ENCODE measurements at regions not wholly inside any gene's neighbourhood (a gene's known extent, or its start where the extent isn't known, plus 50 kb on each side); places are given as distances from the start of the nearest gene placed in this dataset.

DNA sequence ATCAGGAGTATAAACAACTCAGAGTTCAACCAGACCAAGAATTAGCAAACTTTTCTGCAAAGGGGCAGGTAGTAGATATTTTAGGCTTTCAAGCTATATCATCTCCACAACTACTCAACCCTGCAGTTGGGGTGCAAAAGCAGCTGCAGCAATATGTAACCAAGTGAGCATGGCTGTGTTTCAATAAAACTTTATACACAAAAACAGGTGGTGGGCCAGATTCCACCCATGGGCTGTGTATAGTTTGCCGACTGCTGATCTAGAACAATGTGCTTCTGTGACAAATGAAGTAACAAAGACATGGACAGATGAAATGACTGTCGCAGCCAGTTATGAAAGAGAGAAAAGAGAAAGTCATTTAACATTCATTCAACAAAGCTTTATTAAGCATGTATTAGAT lies 77.1 kb upstream of the DRD2 start:
- Histone ChIP-seq H3K4me2 (ENCODE audit: insufficient read depth in 1 of 2, low read depth in 2 of 2, low read length in 2 of 2) (no peak overlapping the region; a peak in 1 of 4 replicates), H2BK120ac (replicated peaks; ENCODE audit: low read depth, low read length) (no peak overlapping the region), H3K56ac (replicated peaks; ENCODE audit: insufficient read length, low read depth, low read length) (no peak overlapping the region), H2BK20ac (ENCODE audit: low read length) (0 out of 2 replicates have a peak overlapping the region, but pooled peaks have one; percentile 40), H3K4ac (replicated peaks; ENCODE audit: insufficient read length, low read depth, low read length) (no peak overlapping the region), H3K23ac (ENCODE audit: insufficient read length) (no peak overlapping the region), H3K27me3 (replicated peaks in 1 of 4; ENCODE audit: control insufficient read depth in 3 of 4, extremely low read depth in 1 of 4, insufficient read depth in 3 of 4, low read length in 3 of 4) (0 out of 7 replicates have a peak, but pooled peaks cover 0 to under 1% (median 0%) of the 10 kb centered on the region in 4 experiments), H3K27ac (ENCODE audit: low read depth, low read length) (no peak overlapping the region), H2AFZ (ENCODE audit: low read length) (no peak overlapping the region), H3K4me1 (replicated peaks in 1 of 4; ENCODE audit: control insufficient read depth in 3 of 4, insufficient read depth in 4 of 4, low read length in 3 of 4) (peaks cover 0 to 7% (median 5%) of the 10 kb centered on the region in 4 experiments; a peak in 3 of 7 replicates), H2AK5ac (ENCODE audit: low read depth, low read length) (no peak overlapping the region), H3K79me1 (ENCODE audit: low read depth, low read length) (no peaks in the 10 kb centered on the region), H4K8ac (ENCODE audit: extremely low read depth, insufficient read depth, low read length) (no peak overlapping the region), H3K79me2 (ENCODE audit: control insufficient read depth in 1 of 2, insufficient read depth in 2 of 2, low read length in 2 of 2) (no peaks in the 10 kb centered on the region), H2BK5ac (ENCODE audit: low read depth, low read length) (no peak overlapping the region), H4K5ac (ENCODE audit: insufficient read length, low read depth, low read length) (no peak overlapping the region), H3K18ac (ENCODE audit: extremely low read depth, low read length) (no peak overlapping the region), H3K14ac (ENCODE audit: insufficient read length) (no peak overlapping the region), H2BK15ac (ENCODE audit: low read length) (no peak overlapping the region), H3K9me3 (ENCODE audit: insufficient read depth in 2 of 2, low read depth in 1 of 2, low read length in 1 of 2) (no peaks in the 10 kb centered on the region), H3K36me3 (ENCODE audit: control insufficient read depth in 2 of 4, insufficient read depth in 4 of 4, low read length in 3 of 4) (no peaks in the 10 kb centered on the region), H4K20me1 (replicated peaks in 1 of 2; ENCODE audit: control insufficient read depth in 1 of 2, insufficient read depth in 2 of 2, low read length in 2 of 2) (no peaks in the 10 kb centered on the region), H3K4me3 (ENCODE audit: extremely low read depth in 1 of 4, insufficient read depth in 2 of 4, low read depth in 3 of 4, low read length in 4 of 4) (no peak overlapping the region), H3K9ac (replicated peaks in 1 of 4; ENCODE audit: extremely low read depth in 1 of 4, low read depth in 3 of 4, low read length in 3 of 4) (no peak overlapping the region), H2BK12ac (ENCODE audit: low read depth, low read length) (no peak overlapping the region), H4K91ac (replicated peaks; ENCODE audit: insufficient read length, low read length) (no peak overlapping the region), H3K23me2 (ENCODE audit: low read depth, low read length) (no peaks in the 10 kb centered on the region)
- ChIA-PET POLR2A (ENCODE audit: partially characterized antibody) (no interaction called here), CTCF (ENCODE audit: partially characterized antibody) (interaction anchor here (0.7 to 8.8 kb wide), 11 partner anchors 12 to 414 kb away, joined by 3 to 70 read pairs (median 9); partner anchors contain the start of gene TMPRSS5)
- TF ChIP-seq BACH1 (IDR thresholded peaks at IDR 0.05; ENCODE audit: low read length), result no peak
- no peak for TF ChIP-seq MAX (IDR thresholded peaks at IDR 0.05)
- TF ChIP-seq GABPA (IDR thresholded peaks at IDR 0.05; ENCODE audit: borderline replicate concordance, insufficient read depth, low read length), result no peak
- DNase-seq (ENCODE audit: low read depth in 1 of 2, low spot score in 2 of 2) (no peak), FAIRE-seq (no peak)
- WGBS, 2 experiments (ENCODE audit: extremely low coverage in 1 of 2, insufficient coverage in 1 of 2, insufficient read length in 1 of 2, insufficient replicate concordance in 2 of 2, low coverage in 1 of 2, low lambda C conversion rate in 2 of 2, missing lambda C conversion rate in 1 of 2), result 91% methylated on average over 2 of the region's 2 CpGs; no CpG with 5 or more reads in 1 of the 2 experiments

Measured in H1 (cell line).